H9 (cell line): ENCODE measurements at regions not wholly inside any gene's neighbourhood (a gene's known extent, or its start where the extent isn't known, plus 50 kb on each side); places are given as distances from the start of the nearest gene placed in this dataset.

Experiments
- DNase-seq: peaks from one replicate; pipeline ENCODE4 v3.0.0-alpha.2; 2017
- H2AFZ ChIP-seq: one replicate; pipeline ENCODE4 v1.6.1; 2013; ENCODE audit warnings: mild to moderate bottlenecking, low read length, control low read depth, moderate library complexity
- H2AK5ac ChIP-seq: 2 replicates; pipeline ENCODE4 v1.6.1; 2013; ENCODE audit warnings: low read length, control low read depth, mixed read lengths; ENCODE audit not compliant: insufficient read length
- H2BK120ac ChIP-seq: one replicate; pipeline ENCODE4 v1.6.1; 2013; ENCODE audit warnings: low read depth, mild to moderate bottlenecking, low read length, control low read depth, inconsistent platforms; ENCODE audit not compliant: poor library complexity, severe bottlenecking
- H2BK12ac ChIP-seq: 2 replicates; pipeline ENCODE4 v1.6.1; 2013; ENCODE audit warnings: low read length, control low read depth, mixed read lengths, low read depth; ENCODE audit not compliant: insufficient read length
- H2BK15ac ChIP-seq: 2 replicates; pipeline ENCODE4 v1.6.1; 2013; ENCODE audit warnings: low read depth, low read length, control low read depth
- H2BK20ac ChIP-seq: one replicate; pipeline ENCODE4 v1.6.1; 2013; ENCODE audit warnings: low read depth, mild to moderate bottlenecking, low read length, control low read depth, inconsistent platforms; ENCODE audit not compliant: poor library complexity, severe bottlenecking
- H2BK5ac ChIP-seq: 2 replicates; pipeline ENCODE4 v1.6.1; 2013; ENCODE audit warnings: low read length, control low read depth, mixed read lengths; ENCODE audit not compliant: insufficient read length
- H3K14ac ChIP-seq: 2 replicates; pipeline ENCODE4 v1.6.1; 2013; ENCODE audit warnings: low read length, control low read depth; ENCODE audit not compliant: insufficient read depth
- H3K18ac ChIP-seq: 2 replicates; pipeline ENCODE4 v1.6.1; 2013; ENCODE audit warnings: low read depth, mild to moderate bottlenecking, mixed read lengths, low read length, control low read depth; ENCODE audit not compliant: insufficient read length
- H3K23ac ChIP-seq: 2 replicates; pipeline ENCODE4 v1.6.1; 2013; ENCODE audit warnings: low read length, control low read depth, mixed read lengths, low read depth; ENCODE audit not compliant: insufficient read length
- H3K23me2 ChIP-seq: 2 replicates; pipeline ENCODE4 v1.6.1; 2013; ENCODE audit warnings: low read depth, mild to moderate bottlenecking, mixed read lengths, low read length, control low read depth; ENCODE audit not compliant: insufficient read length, poor library complexity, severe bottlenecking
- H3K27ac ChIP-seq: 2 replicates; pipeline ENCODE4 v1.5.1; 2013; ENCODE audit warnings: low read length, control low read depth, mixed read lengths, low read depth; ENCODE audit not compliant: insufficient read length
- H3K27me3 ChIP-seq: 2 replicates; pipeline ENCODE4 v1.6.1; 2013; ENCODE audit warnings: low read length, control low read depth, inconsistent platforms; ENCODE audit not compliant: insufficient read depth
- H3K4ac ChIP-seq: 2 replicates; pipeline ENCODE4 v1.6.1; 2013; ENCODE audit warnings: low read depth, mild to moderate bottlenecking, control low read depth, inconsistent platforms, low read length, moderate library complexity
- H3K4me1 ChIP-seq: 2 replicates; pipeline ENCODE4 v1.6.1; 2013; ENCODE audit warnings: low read length, control low read depth, inconsistent platforms; ENCODE audit not compliant: insufficient read depth
- H3K4me2 ChIP-seq: 2 replicates; pipeline ENCODE4 v1.6.1; 2013; ENCODE audit warnings: low read length, control low read depth, mixed read lengths; ENCODE audit not compliant: insufficient read length, insufficient read depth
- H3K56ac ChIP-seq: 2 replicates; pipeline ENCODE4 v1.6.1; 2013; ENCODE audit warnings: low read depth, mild to moderate bottlenecking, mixed read lengths, low read length, control low read depth; ENCODE audit not compliant: insufficient read length
- H3K79me1 ChIP-seq: 2 replicates; pipeline ENCODE4 v1.6.1; 2013; ENCODE audit warnings: low read depth, mild to moderate bottlenecking, moderate library complexity, low read length, control low read depth, inconsistent platforms; ENCODE audit not compliant: insufficient read depth, poor library complexity, severe bottlenecking
- H3K79me2 ChIP-seq: 2 replicates; pipeline ENCODE4 v1.6.1; 2013; ENCODE audit warnings: low read length, control low read depth, inconsistent platforms; ENCODE audit not compliant: insufficient read depth
- H3K9ac ChIP-seq: 2 replicates; pipeline ENCODE4 v1.6.1; 2013; ENCODE audit warnings: low read length, control low read depth, mixed read lengths; ENCODE audit not compliant: insufficient read length; ENCODE audit errors: extremely low read depth
- H3K9me3 ChIP-seq: one replicate; pipeline ENCODE4 v1.6.1; 2013; ENCODE audit warnings: low read depth, low read length, inconsistent platforms; ENCODE audit not compliant: control insufficient read depth
- H3T11ph ChIP-seq: one replicate; pipeline ENCODE4 v1.6.1; 2013; ENCODE audit warnings: mild to moderate bottlenecking, low read length, control low read depth, inconsistent platforms
- H4K20me1 ChIP-seq: one replicate; pipeline ENCODE4 v1.6.1; 2013; ENCODE audit not compliant: control insufficient read depth, insufficient read length, insufficient read depth
- H4K5ac ChIP-seq: 2 replicates; pipeline ENCODE4 v1.6.1; 2013; ENCODE audit warnings: low read depth, mild to moderate bottlenecking, mixed read lengths, low read length, control low read depth; ENCODE audit not compliant: insufficient read length
- H4K8ac ChIP-seq: replicated peaks from 2 replicates; pipeline ENCODE4 v1.6.1; 2013; ENCODE audit warnings: low read length, control low read depth, mixed read lengths, low read depth; ENCODE audit not compliant: insufficient read length
- H4K91ac ChIP-seq: 2 replicates; pipeline ENCODE4 v1.6.1; 2013; ENCODE audit warnings: low read depth, mild to moderate bottlenecking, moderate library complexity, mixed read lengths, low read length, control low read depth; ENCODE audit not compliant: insufficient read length
- H3K27ac Mint-ChIP-seq, 3 experiments: 2 replicates in 2 of 3; 3 replicates in 1 of 3; pipeline ENCODE4 v1.8.0; 2020 to 2021; ENCODE audit warnings: mixed read lengths in 3 of 3, mild to moderate bottlenecking in 1 of 3, moderate library complexity in 1 of 3
- H3K27me3 Mint-ChIP-seq: 2 replicates; pipeline ENCODE4 v1.8.0; 2021; ENCODE audit warnings: low read depth, mild to moderate bottlenecking, moderate library complexity, mixed read lengths
- H3K36me3 Mint-ChIP-seq, 3 experiments: 2 replicates in 2 of 3; 3 replicates in 1 of 3; pipeline ENCODE4 v1.8.0; 2020 to 2021; ENCODE audit warnings: low read depth in 3 of 3, mixed read lengths in 3 of 3; ENCODE audit not compliant: insufficient read depth in 1 of 3
- H3K4me1 Mint-ChIP-seq, 2 experiments: 2 replicates each; pipeline ENCODE4 v1.8.0; 2020; ENCODE audit warnings: mixed read lengths in 2 of 2
- H3K4me3 Mint-ChIP-seq, 2 experiments: 2 replicates in 1 of 2; 3 replicates in 1 of 2; pipeline ENCODE4 v1.8.0; 2020 to 2021; ENCODE audit warnings: mild to moderate bottlenecking in 2 of 2, mixed read lengths in 2 of 2, moderate library complexity in 1 of 2
- H3K9me3 Mint-ChIP-seq, 2 experiments: 2 replicates in 1 of 2; 3 replicates in 1 of 2; pipeline ENCODE4 v1.8.0; 2020; ENCODE audit warnings: mild to moderate bottlenecking in 2 of 2, mixed read lengths in 2 of 2, moderate library complexity in 1 of 2
- CTCF ChIP-seq: fragments of 200-600 bp; sonication (generic); conservative IDR thresholded peaks from 3 replicates; pipeline ENCODE4 v1.8.0; 2021; ENCODE audit warnings: antibody characterized with exemption, mild to moderate bottlenecking
- WGBS: extraction: QIAGEN DNeasy Blood & Tissue Kit; methylation state at CpG from one replicate; pipeline ENCODE4 v1.1.7; 2013; ENCODE audit warnings: missing lambda C conversion rate, low lambda C conversion rate, mixed read lengths; ENCODE audit not compliant: insufficient read length; ENCODE audit errors: extremely low coverage; 5-methylcytosine and 5-hydroxymethylcytosine counted together

- H3K27me3 Mint-ChIP-seq: peaks cover 6% of the 10 kb centered on the region
- Histone ChIP-seq H4K8ac (no peak overlapping the region), H3K27me3 (no peaks in the 10 kb centered on the region), H3K18ac (no peak overlapping the region), H2BK12ac (no peak overlapping the region), H3K79me2 (no peaks in the 10 kb centered on the region), H3K27ac (no peak overlapping the region), H4K5ac (no peak overlapping the region), H3K9ac (no peak overlapping the region), H4K91ac (no peak overlapping the region), H3K9me3 (no peaks in the 10 kb centered on the region), H3K4me1 (no peaks in the 10 kb centered on the region), H3K23me2 (no peaks in the 10 kb centered on the region), H2BK5ac (no peak overlapping the region), H3K4me2 (no peak overlapping the region), H2BK15ac (no peak overlapping the region), H3K79me1 (no peaks in the 10 kb centered on the region), H3K4ac (no peak overlapping the region), H2AFZ (no peak overlapping the region), H3K23ac (no peak overlapping the region), H3K56ac (no peak overlapping the region), H2BK120ac (no peak overlapping the region), H2BK20ac (no peak overlapping the region), H4K20me1 (no peaks in the 10 kb centered on the region), H2AK5ac (no peak overlapping the region), H3T11ph (no peak overlapping the region), H3K14ac (no peak overlapping the region)
- DNase-seq: no peak
- no peak for TF ChIP-seq CTCF
- no peak overlapping the region for H3K4me3 Mint-ChIP-seq
- H3K27ac Mint-ChIP-seq: no peak overlapping the region
- H3K36me3 Mint-ChIP-seq: peaks cover 2 to 6% (median 4%) of the 10 kb centered on the region in 3 experiments; a peak in 4 of 7 replicates
- H3K4me1 Mint-ChIP-seq: peaks cover 0 to 2% of the 10 kb centered on the region in 2 experiments; a peak in 2 of 4 replicates
- WGBS: no CpG with 5 or more reads among the region's 5 CpGs
- H3K9me3 Mint-ChIP-seq: peaks cover 16 to 26% of the 10 kb centered on the region in 2 experiments
Measured at GRCh38 chr16:54351171-54351570, 64.6 kb upstream of the IRX3 start.
